ENCODE measurements at regions not wholly inside any gene's neighbourhood (a gene's known extent, or its start where the extent isn't known, plus 50 kb on each side); places are given as distances from the start of the nearest gene placed in this dataset.

DNA sequence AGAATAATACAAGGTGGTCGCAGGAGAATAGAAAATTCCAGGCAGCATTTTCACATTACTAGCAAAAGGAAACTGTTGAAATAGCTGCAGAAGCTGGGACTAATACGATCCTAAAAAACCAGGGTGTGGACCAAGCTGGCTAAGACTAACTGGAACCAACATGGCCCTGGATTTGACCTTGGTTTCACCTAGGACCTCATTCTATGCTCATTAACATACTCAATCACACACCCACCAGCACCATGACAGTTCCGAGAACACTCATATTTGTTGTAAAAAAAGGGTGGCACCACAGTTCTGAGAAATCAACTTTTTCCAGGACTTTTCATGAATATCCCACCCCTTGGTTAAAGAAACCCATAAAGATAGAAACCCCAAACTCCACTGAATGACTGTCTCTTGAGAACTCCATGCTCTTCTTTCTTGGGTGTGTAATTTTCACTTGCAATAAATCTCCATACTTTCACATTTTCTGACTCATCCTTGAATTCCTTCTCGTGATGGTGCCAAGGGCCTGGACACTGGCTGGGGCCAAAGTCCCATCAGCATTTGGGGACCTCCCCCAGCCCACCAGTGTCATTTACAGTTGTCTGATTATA, 164.3 kb upstream of the CHST9 start:
- Histone ChIP-seq H2BK15ac (ENCODE audit: low read length) (no peak overlapping the region), H4K8ac (ENCODE audit: low read depth, low read length) (no peak overlapping the region), H3K9ac (ENCODE audit: low read depth, low read length, poor library complexity) (no peak overlapping the region), H3K79me1 (ENCODE audit: low read depth, low read length) (no peaks in the 10 kb centered on the region), H3K4ac (ENCODE audit: low read length) (no peak overlapping the region), H3K14ac (ENCODE audit: low read length) (no peak overlapping the region), H3K36me3 (replicated peaks in 1 of 2; ENCODE audit: control insufficient read depth in 2 of 2, insufficient read depth in 2 of 2, low read length in 2 of 2) (no peaks in the 10 kb centered on the region), H2AFZ (ENCODE audit: low read length) (no peak overlapping the region), H3K4me1 (ENCODE audit: control insufficient read depth in 2 of 2, insufficient read depth in 1 of 2, low read depth in 1 of 2, low read length in 2 of 2) (peaks cover 0 to 3% of the 10 kb centered on the region in 2 donors), H2BK120ac (ENCODE audit: low read depth, low read length) (no peak overlapping the region), H2BK5ac (ENCODE audit: low read length) (no peak overlapping the region), H2AK5ac (ENCODE audit: low read depth, low read length) (no peak overlapping the region), H3K18ac (ENCODE audit: low read length) (no peak overlapping the region), H3K27me3 (ENCODE audit: control insufficient read depth in 3 of 3, insufficient read depth in 3 of 3, low read depth in 1 of 3, low read length in 3 of 3) (peaks cover 0 to 4% (median 0%) of the 10 kb centered on the region in 3 experiments), H4K91ac (ENCODE audit: low read depth, low read length, poor library complexity) (no peak overlapping the region), H3K9me3 (replicated peaks in 1 of 2; ENCODE audit: control insufficient read depth in 2 of 2, insufficient read depth in 1 of 2, low read depth in 1 of 2, low read length in 2 of 2) (no peaks in the 10 kb centered on the region), H3K27ac (replicated peaks; ENCODE audit: low read length) (no peak overlapping the region), H2BK12ac (ENCODE audit: low read length) (no peak overlapping the region), H3K4me2 (ENCODE audit: insufficient read depth, low read length, poor library complexity, severe bottlenecking) (no peak overlapping the region), H3K23ac (ENCODE audit: low read depth, low read length, poor library complexity) (no peak overlapping the region), H3K4me3 (ENCODE audit: low read length in 2 of 2) (no peak overlapping the region)
- WGBS, 2 donors (ENCODE audit: extremely low coverage in 2 of 2, insufficient read length in 2 of 2, insufficient replicate concordance in 1 of 2): no CpG with 5 or more reads among the region's 4 CpGs
- no peak for DNase-seq (ENCODE audit: low spot score)

DNA sequence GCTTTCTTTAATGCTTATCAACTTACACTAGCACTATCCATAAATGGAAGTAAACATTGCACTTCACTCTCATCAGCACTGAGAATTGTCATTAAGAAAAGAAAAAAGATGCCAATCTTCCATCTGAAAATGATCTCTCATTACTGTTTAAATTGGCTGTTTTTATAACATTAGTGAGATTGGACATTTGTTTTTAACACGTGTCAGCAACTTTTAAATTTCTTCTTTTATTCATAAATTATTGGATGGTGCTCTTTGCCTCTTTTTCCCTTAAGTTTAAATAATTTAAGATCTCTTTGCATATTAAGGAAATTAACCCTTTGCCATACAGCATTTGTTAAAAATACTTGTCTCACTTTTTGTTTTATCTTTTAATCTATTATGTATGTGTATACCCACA, 146.5 kb upstream of the CHST9 start:
- Histone ChIP-seq H4K8ac (ENCODE audit: low read depth, low read length) (no peak overlapping the region), H3K4ac (ENCODE audit: low read length) (no peak overlapping the region), H3K79me1 (ENCODE audit: low read depth, low read length) (no peaks in the 10 kb centered on the region), H3K4me3 (ENCODE audit: low read length in 2 of 2) (no peak overlapping the region), H2AK5ac (ENCODE audit: low read depth, low read length) (no peak overlapping the region), H2BK5ac (ENCODE audit: low read length) (no peak overlapping the region), H3K27me3 (ENCODE audit: control insufficient read depth in 3 of 3, insufficient read depth in 3 of 3, low read depth in 1 of 3, low read length in 3 of 3) (no peaks in the 10 kb centered on the region), H2AFZ (ENCODE audit: low read length) (no peak overlapping the region), H2BK120ac (ENCODE audit: low read depth, low read length) (no peak overlapping the region), H3K36me3 (replicated peaks in 1 of 2; ENCODE audit: control insufficient read depth in 2 of 2, insufficient read depth in 2 of 2, low read length in 2 of 2) (no peaks in the 10 kb centered on the region), H4K91ac (ENCODE audit: low read depth, low read length, poor library complexity) (no peak overlapping the region), H3K23ac (ENCODE audit: low read depth, low read length, poor library complexity) (no peak overlapping the region), H3K18ac (ENCODE audit: low read length) (no peak overlapping the region), H3K9ac (ENCODE audit: low read depth, low read length, poor library complexity) (no peak overlapping the region), H3K4me2 (ENCODE audit: insufficient read depth, low read length, poor library complexity, severe bottlenecking) (no peak overlapping the region), H2BK15ac (ENCODE audit: low read length) (no peak overlapping the region), H2BK12ac (ENCODE audit: low read length) (no peak overlapping the region), H3K14ac (ENCODE audit: low read length) (no peak overlapping the region), H3K9me3 (replicated peaks in 1 of 2; ENCODE audit: control insufficient read depth in 2 of 2, insufficient read depth in 1 of 2, low read depth in 1 of 2, low read length in 2 of 2) (no peaks in the 10 kb centered on the region), H3K4me1 (ENCODE audit: control insufficient read depth in 2 of 2, insufficient read depth in 1 of 2, low read depth in 1 of 2, low read length in 2 of 2) (no peaks in the 10 kb centered on the region), H3K27ac (replicated peaks; ENCODE audit: low read length) (no peak overlapping the region)
- WGBS, 2 donors (ENCODE audit: extremely low coverage in 2 of 2, insufficient read length in 2 of 2, insufficient replicate concordance in 1 of 2): no CpG with 5 or more reads among the region's 1 CpG
- DNase-seq (ENCODE audit: low spot score): no peak

DNA sequence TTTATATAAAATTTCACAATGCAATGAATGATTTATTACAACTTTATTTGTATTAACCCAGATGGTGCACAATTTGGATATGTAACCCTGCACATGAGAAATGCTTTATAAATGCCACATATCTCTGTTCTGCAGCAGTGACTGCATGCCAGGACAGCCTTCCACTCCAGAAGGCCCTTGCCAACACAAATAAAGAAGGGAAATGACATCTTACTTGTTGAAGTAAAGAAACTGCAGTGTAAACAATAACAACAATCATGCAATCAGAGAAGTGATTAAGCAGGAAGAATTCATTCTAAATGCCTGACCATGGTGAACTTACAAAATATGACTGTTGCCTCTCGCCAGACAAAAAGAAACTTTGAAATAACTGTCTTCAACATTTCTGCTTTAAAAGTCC, 129.9 kb upstream of the CHST9 start:
- Histone ChIP-seq H3K4me2 (ENCODE audit: insufficient read depth, low read length, poor library complexity, severe bottlenecking) (no peak overlapping the region), H2AFZ (ENCODE audit: low read length) (no peak overlapping the region), H3K27me3 (ENCODE audit: control insufficient read depth in 3 of 3, insufficient read depth in 3 of 3, low read depth in 1 of 3, low read length in 3 of 3) (no peaks in the 10 kb centered on the region), H3K18ac (ENCODE audit: low read length) (no peak overlapping the region), H3K4ac (ENCODE audit: low read length) (no peak overlapping the region), H2BK120ac (ENCODE audit: low read depth, low read length) (no peak overlapping the region), H2BK15ac (ENCODE audit: low read length) (no peak overlapping the region), H3K79me1 (ENCODE audit: low read depth, low read length) (no peaks in the 10 kb centered on the region), H3K9me3 (replicated peaks in 1 of 2; ENCODE audit: control insufficient read depth in 2 of 2, insufficient read depth in 1 of 2, low read depth in 1 of 2, low read length in 2 of 2) (no peaks in the 10 kb centered on the region), H2BK12ac (ENCODE audit: low read length) (no peak overlapping the region), H3K23ac (ENCODE audit: low read depth, low read length, poor library complexity) (no peak overlapping the region), H2AK5ac (ENCODE audit: low read depth, low read length) (no peak overlapping the region), H3K27ac (replicated peaks; ENCODE audit: low read length) (no peak overlapping the region), H3K4me1 (ENCODE audit: control insufficient read depth in 2 of 2, insufficient read depth in 1 of 2, low read depth in 1 of 2, low read length in 2 of 2) (no peaks in the 10 kb centered on the region), H4K8ac (ENCODE audit: low read depth, low read length) (no peak overlapping the region), H3K9ac (ENCODE audit: low read depth, low read length, poor library complexity) (no peak overlapping the region), H3K14ac (ENCODE audit: low read length) (no peak overlapping the region), H3K36me3 (replicated peaks in 1 of 2; ENCODE audit: control insufficient read depth in 2 of 2, insufficient read depth in 2 of 2, low read length in 2 of 2) (no peaks in the 10 kb centered on the region), H2BK5ac (ENCODE audit: low read length) (no peak overlapping the region), H4K91ac (ENCODE audit: low read depth, low read length, poor library complexity) (no peak overlapping the region), H3K4me3 (ENCODE audit: low read length in 2 of 2) (no peak overlapping the region)
- WGBS, 2 donors (ENCODE audit: extremely low coverage in 2 of 2, insufficient read length in 2 of 2, insufficient replicate concordance in 1 of 2): no CpG with 5 or more reads among the region's 1 CpG
- DNase-seq (ENCODE audit: low spot score): no peak

DNA sequence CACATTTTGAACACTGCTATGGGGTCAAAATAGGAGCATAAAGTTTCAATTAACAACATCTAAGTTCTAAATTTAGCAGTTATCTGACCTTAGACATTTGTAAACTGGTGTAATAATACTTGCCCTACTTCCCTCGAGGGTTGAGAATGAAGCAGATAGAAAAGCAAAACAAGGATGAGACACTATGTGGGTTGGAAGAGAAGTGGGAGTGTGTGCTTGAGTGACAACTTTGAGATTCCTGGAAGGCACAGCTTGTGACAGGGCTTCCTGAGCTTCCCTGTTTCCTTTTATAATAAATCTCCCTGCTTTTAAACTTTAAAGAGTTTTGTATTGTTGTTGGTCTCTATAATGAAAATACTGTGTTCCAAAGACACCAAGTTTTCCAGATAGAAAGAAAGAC, 128.6 kb upstream of the CHST9 start:
- DNase-seq (ENCODE audit: low spot score): no peak
- no peak overlapping the region for H2BK12ac ChIP-seq (ENCODE audit: low read length)

More for the DNA sequence above, 128.6 kb upstream of the CHST9 start:
- H2BK5ac ChIP-seq (ENCODE audit: low read length): no peak overlapping the region
- no peaks in the 10 kb centered on the region for H3K36me3 ChIP-seq (replicated peaks in 1 of 2; ENCODE audit: control insufficient read depth in 2 of 2, insufficient read depth in 2 of 2, low read length in 2 of 2)
- no peak overlapping the region for H2AFZ ChIP-seq (ENCODE audit: low read length)
- no peak overlapping the region for H2AK5ac ChIP-seq (ENCODE audit: low read depth, low read length)
- H4K91ac ChIP-seq (ENCODE audit: low read depth, low read length, poor library complexity): no peak overlapping the region
- H2BK120ac ChIP-seq (ENCODE audit: low read depth, low read length): no peak overlapping the region
- H3K4me3 ChIP-seq (ENCODE audit: low read length in 2 of 2): no peak overlapping the region
- no peak overlapping the region for H3K27ac ChIP-seq (replicated peaks; ENCODE audit: low read length)
- no peak overlapping the region for H4K8ac ChIP-seq (ENCODE audit: low read depth, low read length)
- H3K9ac ChIP-seq (ENCODE audit: low read depth, low read length, poor library complexity): no peak overlapping the region
- no peaks in the 10 kb centered on the region for H3K4me1 ChIP-seq (ENCODE audit: control insufficient read depth in 2 of 2, insufficient read depth in 1 of 2, low read depth in 1 of 2, low read length in 2 of 2)
- no peaks in the 10 kb centered on the region for H3K9me3 ChIP-seq (replicated peaks in 1 of 2; ENCODE audit: control insufficient read depth in 2 of 2, insufficient read depth in 1 of 2, low read depth in 1 of 2, low read length in 2 of 2)
- H3K27me3 ChIP-seq (ENCODE audit: control insufficient read depth in 3 of 3, insufficient read depth in 3 of 3, low read depth in 1 of 3, low read length in 3 of 3): no peaks in the 10 kb centered on the region
- no peak overlapping the region for H3K4me2 ChIP-seq (ENCODE audit: insufficient read depth, low read length, poor library complexity, severe bottlenecking)
- no peak overlapping the region for H3K23ac ChIP-seq (ENCODE audit: low read depth, low read length, poor library complexity)
- no peak overlapping the region for H3K18ac ChIP-seq (ENCODE audit: low read length)
- no peaks in the 10 kb centered on the region for H3K79me1 ChIP-seq (ENCODE audit: low read depth, low read length)
- H3K14ac ChIP-seq (ENCODE audit: low read length): no peak overlapping the region
- no CpG with 5 or more reads among the region's 1 CpG for WGBS, 2 donors (ENCODE audit: extremely low coverage in 2 of 2, insufficient read length in 2 of 2, insufficient replicate concordance in 1 of 2)
- no peak overlapping the region for H3K4ac ChIP-seq (ENCODE audit: low read length)
- H2BK15ac ChIP-seq (ENCODE audit: low read length): no peak overlapping the region

All from neuronal stem cell (in vitro differentiated cells).